CD4-positive, alpha-beta T cell treated with Interleukin-6 for 4 hours (primary cell): ENCODE measurements at regions not wholly inside any gene's neighbourhood (a gene's known extent, or its start where the extent isn't known, plus 50 kb on each side); places are given as distances from the start of the nearest gene placed in this dataset.
A peak's percentile ranks its signal among the peaks of the same experiment; 100 is the strongest.
"Not testable (repeated sequence)": the region's sequence is repeated elsewhere in the genome, so short reads cannot be mapped to it uniquely, and the experiment has no call there.

ENCODE experiments used
- DNase-seq: peaks from one replicate; pipeline ENCODE4 v3.0.0-alpha.2; 2020; ENCODE audit warnings: mixed read lengths

- peak; percentile 21 for DNase-seq
These were observed 196.7 kb upstream of the TPRG1 start for GRCh38 chr3:188974856-188975599.

DNA sequence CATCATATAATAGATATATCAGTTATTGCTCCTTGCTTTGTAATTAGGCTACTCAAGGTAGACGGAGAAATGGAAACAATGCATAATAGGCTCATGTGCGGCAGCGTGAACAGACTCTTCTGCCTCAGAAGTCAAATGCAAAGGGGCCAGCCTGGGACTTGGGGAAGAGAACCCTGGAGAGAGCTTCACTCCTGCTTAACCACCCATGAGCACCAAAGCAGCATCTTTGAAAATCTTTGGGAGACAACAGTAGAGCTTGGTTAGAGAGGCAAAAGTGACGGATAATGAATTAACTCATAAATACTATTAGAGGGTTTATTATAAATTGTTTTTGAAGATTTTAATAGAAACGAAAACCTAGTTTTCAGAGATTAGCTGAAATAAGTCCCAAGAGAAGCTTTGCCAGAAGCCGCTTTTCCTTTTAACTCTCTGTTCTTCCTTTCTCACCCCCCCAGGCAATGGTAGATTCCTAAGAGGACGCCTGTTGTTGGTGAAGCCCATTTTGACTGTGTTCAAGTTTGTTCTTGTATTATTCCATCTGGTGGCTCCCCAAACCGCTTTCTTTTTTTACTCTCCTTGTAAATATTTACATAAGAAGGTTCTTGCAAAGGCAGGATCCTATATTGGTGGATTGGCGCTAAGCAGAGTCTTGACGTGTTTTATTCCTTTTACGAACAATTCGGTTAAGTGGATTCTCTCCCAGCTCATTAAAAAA lies 196.0 kb upstream of the TPRG1 start:
- DNase-seq, result no peak

DNA sequence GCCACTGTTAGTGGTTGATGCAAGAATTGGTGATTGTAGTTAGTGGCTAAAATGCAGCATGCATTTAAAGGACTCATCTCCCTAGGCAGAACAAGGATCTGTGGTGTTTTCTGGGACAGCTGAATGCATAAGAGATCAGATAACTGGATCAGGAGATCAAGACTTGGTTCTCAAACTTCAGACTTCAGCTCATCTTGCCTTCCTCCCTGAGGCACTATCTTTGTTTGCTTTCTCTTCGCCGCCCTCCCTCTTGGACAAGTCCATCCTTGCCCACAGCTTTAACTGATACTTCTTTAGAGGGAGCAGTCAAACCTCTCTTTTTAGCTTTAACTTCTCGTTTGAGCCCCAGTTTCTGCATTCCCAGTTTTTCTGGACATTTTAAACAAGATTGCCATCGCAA lies 195.4 kb upstream of the TPRG1 start:
- DNase-seq, result no peak

DNA sequence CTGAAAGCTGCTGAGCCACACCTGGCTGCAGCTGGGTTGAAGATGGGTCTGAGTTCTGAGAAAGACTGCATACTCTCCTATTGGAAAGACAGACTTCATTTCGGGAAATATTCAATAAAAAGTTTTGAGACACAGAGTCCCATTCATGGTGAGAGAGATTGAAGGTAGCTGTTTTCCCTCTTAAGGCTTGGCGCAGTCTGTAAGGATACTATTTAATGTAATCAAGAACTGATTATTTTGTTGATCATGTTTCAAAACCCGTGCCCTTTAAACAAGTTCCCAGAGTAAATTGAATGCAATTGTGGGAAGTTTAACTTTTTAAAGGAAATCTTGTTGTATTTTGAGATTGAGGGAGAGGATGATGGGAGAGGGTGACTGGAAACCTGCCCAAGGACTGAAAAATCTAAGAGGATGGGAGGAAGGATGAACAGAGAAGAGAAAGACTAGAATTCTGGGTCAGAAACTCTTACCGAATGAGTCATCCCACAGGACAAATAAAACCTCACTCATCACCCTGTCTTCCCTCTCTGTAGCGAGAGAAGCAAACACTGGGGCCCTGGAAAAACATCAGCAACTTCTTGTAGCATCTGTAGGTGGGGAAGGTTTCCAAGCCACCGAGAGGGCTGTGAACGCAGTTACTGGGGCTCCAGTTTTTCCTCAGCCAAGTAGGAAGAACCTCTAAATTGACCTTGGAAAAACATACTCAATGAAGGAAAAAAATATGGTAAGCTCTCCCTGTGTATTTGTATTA lies 193.2 kb upstream of the TPRG1 start:
- no peak for DNase-seq

- DNase-seq, result no peak
These were observed 192.5 kb upstream of the TPRG1 start for GRCh38 chr3:188979248-188979647.

GRCh38 chr3:188979669-188980310 lies 192.0 kb upstream of the TPRG1 start:
- DNase-seq, result no peak

- no peak for DNase-seq
These were observed 178.6 kb upstream of the TPRG1 start for GRCh38 chr3:188993181-188993580.

DNA sequence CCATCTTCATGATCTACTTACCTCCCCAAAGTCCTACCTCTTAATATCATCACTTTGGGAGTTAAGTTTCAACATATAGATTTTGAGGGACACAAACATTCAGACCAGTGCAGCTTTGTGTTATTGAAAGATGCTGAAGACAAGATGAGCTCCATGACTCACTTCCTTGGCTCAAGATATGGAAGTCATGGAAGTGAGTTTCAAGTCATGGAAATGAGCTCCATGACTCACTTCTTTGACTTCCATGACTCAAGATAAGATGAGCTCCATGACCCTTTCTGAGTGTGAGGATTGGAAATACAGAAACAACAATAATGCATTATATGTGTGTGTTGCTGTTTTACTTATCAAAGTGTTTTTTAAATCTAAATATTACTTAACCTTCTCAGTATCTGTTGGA lies 170.2 kb upstream of the TPRG1 start:
- no peak for DNase-seq

DNA sequence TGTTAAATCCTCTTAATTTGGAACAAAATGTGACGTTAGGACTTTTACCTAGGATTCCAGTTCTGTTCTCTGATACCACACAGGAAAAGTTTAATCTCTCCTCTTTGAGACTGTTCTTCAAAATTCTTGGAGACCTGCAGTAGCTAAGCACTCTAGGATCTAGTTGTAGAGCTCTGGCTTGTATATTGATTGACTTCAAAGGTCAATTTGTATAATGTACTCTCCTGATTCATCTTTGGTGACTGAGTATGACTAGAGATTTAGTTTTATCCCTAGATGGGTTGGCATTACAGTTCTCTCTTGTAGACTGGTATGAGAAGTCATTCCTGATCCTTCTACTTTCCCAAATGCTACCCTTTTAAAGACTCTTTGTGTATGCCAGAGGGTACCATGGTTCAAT lies 168.4 kb upstream of the TPRG1 start:
- no peak for DNase-seq

GRCh38 chr3:189013224-189013888 lies 158.4 kb upstream of the TPRG1 start:
- DNase-seq, result no peak

- DNase-seq, result no peak
These were observed 157.2 kb upstream of the TPRG1 start for GRCh38 chr3:189014526-189014925.

- DNase-seq, result not testable (repeated sequence)
These were observed 148.9 kb upstream of the TPRG1 start for GRCh38 chr3:189022576-189023466.

GRCh38 chr3:189025866-189026265 lies 145.9 kb upstream of the TPRG1 start:
- DNase-seq, result no peak

- DNase-seq, result no peak
These were observed 144.1 kb upstream of the TPRG1 start for GRCh38 chr3:189027626-189028155.

DNA sequence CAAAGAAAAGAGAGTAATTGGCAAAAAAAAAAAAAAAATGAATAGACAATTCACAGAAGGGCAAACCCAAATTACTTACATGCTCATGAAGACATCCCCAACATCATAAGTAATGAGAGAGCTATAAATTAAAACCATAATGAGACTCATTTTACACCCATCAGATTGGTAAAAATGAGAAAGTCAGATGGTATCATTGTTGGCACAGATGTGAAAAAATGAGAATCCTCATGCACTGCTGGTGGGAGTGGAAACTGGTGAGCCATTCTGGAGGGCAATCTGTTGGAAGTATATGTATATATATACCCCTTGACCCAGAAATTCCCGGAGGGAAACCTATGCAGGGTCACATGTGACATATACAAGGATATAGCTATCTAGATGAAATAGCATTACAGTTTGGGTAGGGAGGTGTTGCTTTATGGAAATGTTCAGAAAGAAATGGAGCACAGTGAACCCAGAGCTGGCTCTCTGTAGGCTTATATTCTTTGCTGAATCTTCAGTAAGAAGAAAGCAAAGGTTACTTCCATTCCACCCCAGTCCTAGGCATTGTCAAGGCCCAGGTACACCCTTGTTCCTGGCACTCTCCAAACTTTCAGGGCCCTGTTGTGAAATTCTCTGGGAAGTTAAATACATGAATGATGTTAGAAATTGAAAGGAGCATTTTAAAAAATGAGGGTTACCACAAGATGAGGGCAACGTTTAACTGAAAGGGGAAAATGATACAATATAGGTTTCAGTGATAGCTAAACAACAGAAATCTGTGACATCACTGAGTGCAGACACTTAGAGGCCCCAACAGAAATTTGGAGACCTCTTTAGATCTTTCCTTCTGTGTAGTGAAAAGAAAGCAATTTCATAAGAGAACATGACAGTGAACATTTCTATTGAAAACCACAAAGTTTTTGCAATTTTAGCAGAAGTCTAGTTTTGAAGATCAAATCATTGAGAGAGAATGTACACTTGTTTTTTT lies 132.7 kb upstream of the TPRG1 start:
- no peak for DNase-seq

- DNase-seq, result no peak
These were observed 131.0 kb upstream of the TPRG1 start for GRCh38 chr3:189040656-189041335.

GRCh38 chr3:189041482-189042090 lies 130.2 kb upstream of the TPRG1 start:
- DNase-seq, result peak; percentile 82

DNA sequence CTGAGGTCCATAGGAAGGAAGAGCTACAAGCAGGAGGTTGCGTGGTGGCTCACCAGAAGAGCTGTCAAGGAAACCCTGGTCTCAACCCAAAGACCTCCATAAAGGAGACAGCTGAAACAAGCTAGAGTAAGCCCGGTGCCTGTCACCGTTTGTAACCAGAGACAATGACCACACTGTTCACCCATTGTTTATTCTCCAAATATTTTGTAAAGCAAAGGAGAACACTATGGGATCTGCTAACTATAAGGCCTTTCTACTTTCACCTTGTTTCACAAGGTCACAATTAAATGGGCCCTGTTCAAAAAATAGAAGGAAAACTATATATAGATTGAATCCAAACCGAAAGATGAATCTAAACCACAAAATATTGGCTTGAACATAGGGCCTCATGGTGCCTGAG lies 128.9 kb upstream of the TPRG1 start:
- no peak for DNase-seq
